ENCODE measurements at regions not wholly inside any gene's neighbourhood (a gene's known extent, or its start where the extent isn't known, plus 50 kb on each side); places are given as distances from the start of the nearest gene placed in this dataset.

DNA sequence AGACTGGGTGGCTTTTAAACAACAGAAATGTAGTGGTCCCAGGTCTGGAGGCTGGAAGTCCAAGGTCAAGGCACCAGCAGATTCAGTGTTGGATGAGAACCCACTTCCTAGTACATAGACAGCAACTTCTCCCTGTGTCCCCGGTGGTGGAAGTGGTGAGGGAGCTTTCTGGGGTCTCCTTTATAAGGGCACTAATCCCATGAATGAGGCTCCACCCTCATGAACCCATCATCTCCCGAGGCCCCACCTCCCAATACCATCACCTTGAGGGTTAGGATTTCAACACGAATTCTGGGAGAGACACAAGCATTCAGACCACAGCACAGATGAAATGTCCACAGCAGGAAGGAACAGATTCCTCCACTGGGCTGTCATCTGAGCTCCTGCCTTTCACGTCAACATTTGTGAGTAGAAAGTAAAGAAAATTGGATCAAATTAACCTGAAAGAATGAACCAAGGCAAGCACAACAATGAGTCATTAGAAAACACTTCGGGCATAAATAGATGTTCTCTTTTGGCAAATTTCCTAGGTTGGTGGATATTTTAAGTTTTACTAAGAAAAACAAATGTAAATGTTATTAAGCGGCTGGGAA lies 130.7 kb downstream of the RNASET2 start:
- Histone ChIP-seq H3K9me3 (ENCODE audit: control insufficient read depth in 1 of 2, low read length in 2 of 2) (no peaks in the 10 kb centered on the region), H3K27me3 (ENCODE audit: control insufficient read depth in 1 of 2, insufficient read depth in 2 of 2, low read length in 2 of 2) (no peaks in the 10 kb centered on the region), H3K4me3 (ENCODE audit: low read depth in 1 of 2, low read length in 2 of 2) (no peak overlapping the region), H3K9ac (ENCODE audit: low read depth in 1 of 2, low read length in 2 of 2) (no peak overlapping the region), H3K36me3 (ENCODE audit: control insufficient read depth in 1 of 2, insufficient read depth in 2 of 2, low read length in 2 of 2) (no peaks in the 10 kb centered on the region), H3K27ac (ENCODE audit: low read depth, low read length) (no peak overlapping the region), H3K4me1 (ENCODE audit: control insufficient read depth in 1 of 2, insufficient read depth in 2 of 2, low read length in 2 of 2) (no peaks in the 10 kb centered on the region)

DNA sequence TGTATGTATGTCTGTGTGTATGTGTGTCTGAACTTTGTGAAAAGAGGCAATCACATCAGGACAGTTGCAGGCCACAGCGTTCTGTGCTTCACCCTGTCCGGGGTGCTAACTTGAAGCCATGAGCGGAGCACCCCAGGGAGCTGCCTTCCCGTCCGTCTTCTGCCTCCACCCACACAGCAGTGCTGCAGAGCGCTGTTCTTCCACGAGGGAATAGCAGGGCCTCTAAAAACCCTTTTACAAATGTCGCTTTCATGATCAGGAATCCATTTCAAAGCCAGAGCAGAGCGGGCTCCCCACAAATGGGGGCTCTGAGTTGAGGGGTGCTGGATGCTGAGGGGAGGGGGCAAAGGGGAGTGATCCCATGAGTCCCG lies 131.5 kb downstream of the RNASET2 start:
- Histone ChIP-seq H3K4me3 (ENCODE audit: low read depth in 1 of 2, low read length in 2 of 2) (no peak overlapping the region), H3K9me3 (ENCODE audit: control insufficient read depth in 1 of 2, low read length in 2 of 2) (no peaks in the 10 kb centered on the region), H3K27ac (ENCODE audit: low read depth, low read length) (no peak overlapping the region), H3K9ac (ENCODE audit: low read depth in 1 of 2, low read length in 2 of 2) (no peak overlapping the region), H3K27me3 (ENCODE audit: control insufficient read depth in 1 of 2, insufficient read depth in 2 of 2, low read length in 2 of 2) (no peaks in the 10 kb centered on the region), H3K4me1 (ENCODE audit: control insufficient read depth in 1 of 2, insufficient read depth in 2 of 2, low read length in 2 of 2) (no peaks in the 10 kb centered on the region), H3K36me3 (ENCODE audit: control insufficient read depth in 1 of 2, insufficient read depth in 2 of 2, low read length in 2 of 2) (no peaks in the 10 kb centered on the region)

DNA sequence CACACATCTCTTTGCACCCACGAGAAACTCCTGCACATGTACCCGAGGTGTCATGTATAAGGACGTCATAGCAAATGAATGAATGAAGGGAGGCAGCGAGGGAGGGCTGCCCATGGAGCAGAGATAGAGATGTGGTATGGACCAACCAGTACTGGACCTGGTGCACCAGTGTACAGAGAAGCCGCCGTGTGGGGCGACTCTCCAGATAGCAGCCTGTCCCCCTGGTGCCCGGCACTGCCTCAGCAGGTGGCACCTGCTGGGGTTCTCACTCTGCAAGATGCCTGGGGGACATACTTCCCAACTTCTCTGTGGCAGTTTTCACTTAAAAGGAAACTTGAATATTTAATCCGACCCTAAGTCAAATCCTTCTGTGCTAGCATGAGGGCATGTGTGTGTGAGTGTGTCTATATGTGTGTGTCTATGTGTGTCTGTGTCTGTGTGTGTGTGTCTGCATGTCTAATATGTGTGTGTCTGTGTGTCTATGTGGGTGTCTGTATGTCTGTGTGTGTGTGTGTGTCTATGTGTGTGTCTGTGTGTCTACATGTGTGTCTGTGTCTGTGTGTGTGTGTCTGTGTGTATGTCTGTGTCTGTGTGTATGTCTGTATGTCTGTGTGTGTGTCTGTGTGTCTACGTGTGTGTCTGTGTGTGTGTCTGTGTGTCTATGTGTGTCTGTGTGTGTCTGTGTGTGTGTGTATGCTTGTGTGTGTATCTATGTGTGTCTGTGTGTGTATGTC lies 132.0 kb downstream of the RNASET2 start:
- H3K4me1 ChIP-seq (ENCODE audit: control insufficient read depth in 1 of 2, insufficient read depth in 2 of 2, low read length in 2 of 2): no peaks in the 10 kb centered on the region
- H3K4me3 ChIP-seq (ENCODE audit: low read depth in 1 of 2, low read length in 2 of 2): no peak overlapping the region
- H3K36me3 ChIP-seq (ENCODE audit: control insufficient read depth in 1 of 2, insufficient read depth in 2 of 2, low read length in 2 of 2): no peaks in the 10 kb centered on the region
- H3K27ac ChIP-seq (ENCODE audit: low read depth, low read length): no peak overlapping the region
- H3K9ac ChIP-seq (ENCODE audit: low read depth in 1 of 2, low read length in 2 of 2): no peak overlapping the region
- H3K9me3 ChIP-seq (ENCODE audit: control insufficient read depth in 1 of 2, low read length in 2 of 2): no peaks in the 10 kb centered on the region
- no peaks in the 10 kb centered on the region for H3K27me3 ChIP-seq (ENCODE audit: control insufficient read depth in 1 of 2, insufficient read depth in 2 of 2, low read length in 2 of 2)

DNA sequence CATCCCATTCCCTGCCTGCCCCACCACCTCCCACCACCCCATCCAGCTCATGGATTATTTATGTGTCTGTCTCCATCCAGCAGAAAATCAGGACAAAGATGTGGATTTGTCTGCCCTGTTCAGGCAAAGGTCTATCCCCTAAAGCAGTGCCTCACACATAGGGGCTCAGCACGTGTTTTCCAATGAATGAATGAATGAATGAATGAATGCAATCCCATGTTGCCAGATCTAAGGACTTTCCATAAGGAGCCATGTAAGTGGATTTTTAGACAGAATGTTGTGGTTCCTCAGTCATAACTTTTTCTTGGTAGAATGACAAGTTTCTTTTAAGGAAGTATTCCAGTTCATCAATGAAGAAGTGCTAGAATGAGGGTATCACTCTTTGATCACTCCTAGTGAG lies 133.7 kb downstream of the RNASET2 start:
- no peaks in the 10 kb centered on the region for H3K4me1 ChIP-seq (ENCODE audit: control insufficient read depth in 1 of 2, insufficient read depth in 2 of 2, low read length in 2 of 2)
- no peak overlapping the region for H3K27ac ChIP-seq (ENCODE audit: low read depth, low read length)
- no peak overlapping the region for H3K4me3 ChIP-seq (ENCODE audit: low read depth in 1 of 2, low read length in 2 of 2)
- no peaks in the 10 kb centered on the region for H3K27me3 ChIP-seq (ENCODE audit: control insufficient read depth in 1 of 2, insufficient read depth in 2 of 2, low read length in 2 of 2)
- no peak overlapping the region for H3K9ac ChIP-seq (ENCODE audit: low read depth in 1 of 2, low read length in 2 of 2)
- H3K9me3 ChIP-seq (ENCODE audit: control insufficient read depth in 1 of 2, low read length in 2 of 2): no peaks in the 10 kb centered on the region
- H3K36me3 ChIP-seq (ENCODE audit: control insufficient read depth in 1 of 2, insufficient read depth in 2 of 2, low read length in 2 of 2): no peaks in the 10 kb centered on the region

DNA sequence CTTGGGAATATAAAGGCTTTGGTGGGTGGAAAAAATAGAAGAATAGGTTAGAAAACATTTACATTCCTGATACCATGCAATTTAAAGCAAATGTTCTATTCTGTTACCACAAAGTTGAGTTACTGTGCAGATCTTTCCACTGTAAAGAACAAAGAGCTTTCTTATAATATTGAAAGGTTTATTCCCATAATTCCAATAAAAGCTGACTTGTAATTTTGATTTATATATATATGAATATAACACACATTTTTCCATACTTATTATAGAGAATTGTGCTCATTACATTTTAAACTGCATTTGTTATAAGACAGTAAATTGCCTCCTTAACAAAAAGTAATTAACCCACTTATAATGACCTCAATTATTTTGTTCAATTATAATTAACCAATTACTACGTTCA lies 135.9 kb downstream of the RNASET2 start:
- H3K4me3 ChIP-seq (ENCODE audit: low read depth in 1 of 2, low read length in 2 of 2): no peak overlapping the region
- no peaks in the 10 kb centered on the region for H3K36me3 ChIP-seq (ENCODE audit: control insufficient read depth in 1 of 2, insufficient read depth in 2 of 2, low read length in 2 of 2)
- H3K27ac ChIP-seq (ENCODE audit: low read depth, low read length): no peak overlapping the region
- H3K9me3 ChIP-seq (ENCODE audit: control insufficient read depth in 1 of 2, low read length in 2 of 2): no peaks in the 10 kb centered on the region
- no peaks in the 10 kb centered on the region for H3K27me3 ChIP-seq (ENCODE audit: control insufficient read depth in 1 of 2, insufficient read depth in 2 of 2, low read length in 2 of 2)
- H3K9ac ChIP-seq (ENCODE audit: low read depth in 1 of 2, low read length in 2 of 2): no peak overlapping the region
- no peaks in the 10 kb centered on the region for H3K4me1 ChIP-seq (ENCODE audit: control insufficient read depth in 1 of 2, insufficient read depth in 2 of 2, low read length in 2 of 2)

DNA sequence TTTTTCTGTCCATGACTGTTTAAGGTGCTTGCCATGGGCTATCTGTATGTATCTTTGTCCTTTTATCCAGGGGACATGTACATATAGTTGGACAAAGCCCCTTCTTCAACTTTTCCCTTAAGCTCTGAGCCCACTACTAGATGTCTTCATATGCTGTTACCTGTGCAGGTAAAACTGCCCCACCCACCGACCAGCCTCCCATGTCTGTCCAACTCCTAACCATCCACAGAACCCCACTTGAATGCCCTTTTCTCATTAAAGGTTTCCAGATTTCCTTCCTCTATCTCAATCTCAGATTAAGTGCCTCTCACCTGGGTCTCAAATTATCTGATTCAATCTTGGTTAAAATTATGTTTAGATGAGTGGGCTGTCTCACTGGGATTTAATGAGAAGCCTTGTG lies 136.3 kb downstream of the RNASET2 start:
- no peaks in the 10 kb centered on the region for H3K4me1 ChIP-seq (ENCODE audit: control insufficient read depth in 1 of 2, insufficient read depth in 2 of 2, low read length in 2 of 2)
- no peak overlapping the region for H3K4me3 ChIP-seq (ENCODE audit: low read depth in 1 of 2, low read length in 2 of 2)
- H3K36me3 ChIP-seq (ENCODE audit: control insufficient read depth in 1 of 2, insufficient read depth in 2 of 2, low read length in 2 of 2): no peaks in the 10 kb centered on the region
- H3K27ac ChIP-seq (ENCODE audit: low read depth, low read length): no peak overlapping the region
- no peaks in the 10 kb centered on the region for H3K27me3 ChIP-seq (ENCODE audit: control insufficient read depth in 1 of 2, insufficient read depth in 2 of 2, low read length in 2 of 2)
- no peaks in the 10 kb centered on the region for H3K9me3 ChIP-seq (ENCODE audit: control insufficient read depth in 1 of 2, low read length in 2 of 2)
- no peak overlapping the region for H3K9ac ChIP-seq (ENCODE audit: low read depth in 1 of 2, low read length in 2 of 2)

DNA sequence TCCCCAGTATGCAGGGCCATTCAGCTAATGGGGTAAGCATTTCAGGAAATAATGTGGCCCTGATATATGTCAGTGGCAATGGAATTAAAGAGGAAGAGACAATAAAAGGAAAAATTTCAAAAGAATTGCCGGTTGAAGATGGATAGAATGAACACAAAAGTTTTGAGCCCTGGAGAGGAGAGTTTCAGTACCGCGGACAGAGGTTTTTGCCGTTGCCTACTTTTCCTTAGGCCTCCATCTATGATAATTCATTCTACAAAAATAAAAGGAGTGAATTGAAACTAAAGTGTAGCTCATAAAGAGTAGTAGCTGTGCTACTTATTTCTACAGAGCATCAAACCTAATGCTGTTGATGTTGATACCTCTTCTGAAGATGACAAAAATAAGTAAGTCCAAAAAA lies 140.7 kb downstream of the RNASET2 start:
- Histone ChIP-seq H3K36me3 (ENCODE audit: control insufficient read depth in 1 of 2, insufficient read depth in 2 of 2, low read length in 2 of 2) (no peaks in the 10 kb centered on the region), H3K4me1 (ENCODE audit: control insufficient read depth in 1 of 2, insufficient read depth in 2 of 2, low read length in 2 of 2) (no peaks in the 10 kb centered on the region), H3K4me3 (ENCODE audit: low read depth in 1 of 2, low read length in 2 of 2) (no peak overlapping the region), H3K27me3 (ENCODE audit: control insufficient read depth in 1 of 2, insufficient read depth in 2 of 2, low read length in 2 of 2) (no peaks in the 10 kb centered on the region), H3K9me3 (ENCODE audit: control insufficient read depth in 1 of 2, low read length in 2 of 2) (no peaks in the 10 kb centered on the region), H3K27ac (ENCODE audit: low read depth, low read length) (no peak overlapping the region), H3K9ac (ENCODE audit: low read depth in 1 of 2, low read length in 2 of 2) (no peak overlapping the region)

DNA sequence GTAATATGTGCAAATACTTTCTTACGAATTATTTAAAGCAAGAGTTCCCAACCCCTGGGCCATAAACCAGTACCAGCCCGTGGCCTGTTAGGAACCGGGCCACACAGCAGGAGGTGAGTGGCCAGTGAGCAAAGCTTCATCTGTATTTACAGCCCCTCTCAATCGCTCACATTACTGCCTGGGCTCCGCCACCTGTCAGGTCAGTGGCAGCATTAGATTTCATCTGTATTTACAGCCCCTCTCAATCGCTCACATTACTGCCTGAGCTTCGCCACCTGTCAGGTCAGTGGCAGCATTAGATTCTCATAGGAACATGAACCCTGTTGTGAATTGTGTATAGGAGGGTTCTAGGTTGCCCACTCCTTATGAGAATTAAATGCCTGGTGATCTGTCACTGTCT lies 142.0 kb downstream of the RNASET2 start:
- Histone ChIP-seq H3K27me3 (ENCODE audit: control insufficient read depth in 1 of 2, insufficient read depth in 2 of 2, low read length in 2 of 2) (no peaks in the 10 kb centered on the region), H3K4me1 (ENCODE audit: control insufficient read depth in 1 of 2, insufficient read depth in 2 of 2, low read length in 2 of 2) (no peaks in the 10 kb centered on the region), H3K4me3 (ENCODE audit: low read depth in 1 of 2, low read length in 2 of 2) (no peak overlapping the region), H3K36me3 (ENCODE audit: control insufficient read depth in 1 of 2, insufficient read depth in 2 of 2, low read length in 2 of 2) (no peaks in the 10 kb centered on the region), H3K9me3 (ENCODE audit: control insufficient read depth in 1 of 2, low read length in 2 of 2) (no peaks in the 10 kb centered on the region), H3K9ac (ENCODE audit: low read depth in 1 of 2, low read length in 2 of 2) (no peak overlapping the region), H3K27ac (ENCODE audit: low read depth, low read length) (no peak overlapping the region)

DNA sequence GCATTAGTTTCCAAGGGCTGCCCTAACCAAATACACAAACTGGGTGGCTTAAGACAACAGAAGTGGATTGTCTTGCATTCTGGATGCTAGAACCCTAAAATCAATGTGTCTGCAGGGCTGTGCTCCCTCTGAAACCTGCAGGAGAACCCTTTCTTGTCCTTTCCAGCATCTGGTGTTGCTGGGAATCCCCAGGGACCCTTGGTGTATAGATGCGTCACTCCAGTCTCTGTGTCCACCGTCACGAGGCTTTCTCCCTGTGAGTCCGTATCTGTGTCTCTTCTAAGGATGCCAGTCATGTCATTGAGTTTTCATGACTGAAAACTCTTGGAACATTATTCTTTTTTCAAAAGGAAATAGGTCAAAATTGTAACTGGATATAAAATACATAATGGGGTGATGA lies 142.9 kb downstream of the RNASET2 start:
- Histone ChIP-seq H3K27ac (ENCODE audit: low read depth, low read length) (no peak overlapping the region), H3K36me3 (ENCODE audit: control insufficient read depth in 1 of 2, insufficient read depth in 2 of 2, low read length in 2 of 2) (no peaks in the 10 kb centered on the region), H3K9ac (ENCODE audit: low read depth in 1 of 2, low read length in 2 of 2) (no peak overlapping the region), H3K9me3 (ENCODE audit: control insufficient read depth in 1 of 2, low read length in 2 of 2) (no peaks in the 10 kb centered on the region), H3K4me3 (ENCODE audit: low read depth in 1 of 2, low read length in 2 of 2) (no peak overlapping the region), H3K27me3 (ENCODE audit: control insufficient read depth in 1 of 2, insufficient read depth in 2 of 2, low read length in 2 of 2) (no peaks in the 10 kb centered on the region), H3K4me1 (ENCODE audit: control insufficient read depth in 1 of 2, insufficient read depth in 2 of 2, low read length in 2 of 2) (no peaks in the 10 kb centered on the region)

DNA sequence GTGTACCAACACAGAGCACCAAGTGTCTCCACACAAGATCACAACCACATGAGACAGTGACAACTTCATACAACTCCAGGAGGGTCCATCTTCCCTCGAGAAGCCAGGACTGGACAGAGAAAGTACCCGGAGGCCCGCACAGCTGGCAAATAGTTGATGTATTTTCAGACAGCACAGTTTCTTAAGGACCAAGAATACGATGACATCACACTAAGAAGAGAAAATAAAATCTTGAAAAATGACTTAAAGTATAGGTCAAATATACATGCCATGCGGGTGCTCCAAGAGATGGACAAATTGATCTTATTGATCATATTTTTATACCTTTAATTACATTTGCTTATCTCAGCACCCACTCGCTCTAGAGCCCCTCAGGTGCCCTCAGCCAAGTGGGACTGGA lies 145.5 kb downstream of the RNASET2 start:
- H3K36me3 ChIP-seq (ENCODE audit: control insufficient read depth in 1 of 2, insufficient read depth in 2 of 2, low read length in 2 of 2): no peaks in the 10 kb centered on the region
- no peaks in the 10 kb centered on the region for H3K4me1 ChIP-seq (ENCODE audit: control insufficient read depth in 1 of 2, insufficient read depth in 2 of 2, low read length in 2 of 2)
- no peak overlapping the region for H3K9ac ChIP-seq (ENCODE audit: low read depth in 1 of 2, low read length in 2 of 2)
- H3K4me3 ChIP-seq (ENCODE audit: low read depth in 1 of 2, low read length in 2 of 2): no peak overlapping the region
- H3K27me3 ChIP-seq (ENCODE audit: control insufficient read depth in 1 of 2, insufficient read depth in 2 of 2, low read length in 2 of 2): no peaks in the 10 kb centered on the region
- no peak overlapping the region for H3K27ac ChIP-seq (ENCODE audit: low read depth, low read length)
- H3K9me3 ChIP-seq (ENCODE audit: control insufficient read depth in 1 of 2, low read length in 2 of 2): peaks cover 4 to 11% of the 10 kb centered on the region in 2 donors
